IMR-90 (cell line): ENCODE measurements at regions not wholly inside any gene's neighbourhood (a gene's known extent, or its start where the extent isn't known, plus 50 kb on each side); places are given as distances from the start of the nearest gene placed in this dataset.

Experiments
- ATAC-seq: fragments of 200-7000 bp; cut with Tn5 transposase; 2 replicates; pipeline ENCODE4 v1.9.1; 2020; ENCODE audit warnings: low read depth, mild to moderate bottlenecking, moderate library complexity
- BruUV-seq: library from RNA; stranded (reverse); fragments of 400-500 nt; replicated peaks from 2 replicates; lab custom pipeline; 2021; lab: Mats Ljungman, UMichigan
- CTCF ChIA-PET: fragments of 300-600 bp; formaldehyde crosslinking; extraction: SDS; loops from one replicate; lab custom pipeline; 2021; ENCODE audit warnings: antibody characterized with exemption; lab: Yijun Ruan, JAX
- POLR2A ChIA-PET: fragments of 300-600 bp; sonication (Branson Sonifier 250); formaldehyde crosslinking; loops from one replicate; lab custom pipeline; 2022; ENCODE audit warnings: antibody characterized with exemption; ENCODE audit not compliant: unreplicated experiment; lab: Charles Lee
- DNase-seq: peaks from one replicate; pipeline ENCODE4 v3.0.0; 2013
- H2AFZ ChIP-seq: replicated peaks from 2 replicates; pipeline ENCODE3; 2013; ENCODE audit warnings: low read length, mild to moderate bottlenecking; ENCODE audit not compliant: poor library complexity
- H2AK5ac ChIP-seq: 2 replicates; pipeline ENCODE4 v1.6.1; 2013; ENCODE audit warnings: low read depth, low read length, inconsistent platforms
- H2AK9ac ChIP-seq: replicated peaks from 2 replicates; pipeline ENCODE3; 2013; ENCODE audit warnings: mild to moderate bottlenecking, low read depth, low read length, moderate library complexity; ENCODE audit not compliant: poor library complexity
- H2BK120ac ChIP-seq: 2 replicates; pipeline ENCODE4 v1.6.1; 2013; ENCODE audit warnings: low read depth, low read length, inconsistent platforms
- H2BK15ac ChIP-seq: 3 replicates; pipeline ENCODE4 v1.6.1; 2013; ENCODE audit warnings: low read depth, low read length, inconsistent platforms
- H2BK20ac ChIP-seq: 2 replicates; pipeline ENCODE4 v1.6.1; 2013; ENCODE audit warnings: low read depth, mild to moderate bottlenecking, inconsistent platforms, low read length, moderate library complexity
- H2BK5ac ChIP-seq: 2 replicates; pipeline ENCODE4 v1.6.1; 2013; ENCODE audit warnings: mild to moderate bottlenecking, low read depth, low read length, inconsistent platforms; ENCODE audit not compliant: poor library complexity, severe bottlenecking
- H3K14ac ChIP-seq: replicated peaks from 2 replicates; pipeline ENCODE4 v1.6.1; 2013; ENCODE audit warnings: low read depth, low read length, inconsistent platforms
- H3K18ac ChIP-seq: 2 replicates; pipeline ENCODE4 v1.6.1; 2013; ENCODE audit warnings: low read depth, low read length, control low read depth
- H3K23ac ChIP-seq: 2 replicates; pipeline ENCODE4 v1.6.1; 2013; ENCODE audit warnings: low read depth, low read length, inconsistent platforms
- H3K27ac ChIP-seq: 2 replicates; pipeline ENCODE4 v1.5.1; 2013; ENCODE audit warnings: mild to moderate bottlenecking, control low read depth, low read length; ENCODE audit not compliant: insufficient read depth
- H3K27me3 ChIP-seq: 2 replicates; pipeline ENCODE4 v1.6.1; 2013; ENCODE audit warnings: low read length; ENCODE audit not compliant: control insufficient read depth, insufficient read depth
- H3K36me3 ChIP-seq: 2 replicates; pipeline ENCODE4 v1.6.1; 2013; ENCODE audit warnings: low read length, mixed read lengths; ENCODE audit not compliant: control insufficient read depth, insufficient read depth
- H3K4ac ChIP-seq: 2 replicates; pipeline ENCODE4 v1.6.1; 2013; ENCODE audit warnings: low read depth, low read length, inconsistent platforms
- H3K4me1 ChIP-seq: 2 replicates; pipeline ENCODE4 v1.6.1; 2013; ENCODE audit warnings: low read length, mixed read lengths; ENCODE audit not compliant: control insufficient read depth, insufficient read depth
- H3K4me2 ChIP-seq: 2 replicates; pipeline ENCODE4 v1.6.1; 2013; ENCODE audit warnings: low read depth, mild to moderate bottlenecking, control low read depth, low read length, moderate library complexity
- H3K4me3 ChIP-seq: 2 replicates; pipeline ENCODE4 v1.5.1; 2013; ENCODE audit warnings: low read depth, mild to moderate bottlenecking, control low read depth, low read length, moderate library complexity; ENCODE audit not compliant: insufficient read depth
- H3K56ac ChIP-seq: 2 replicates; pipeline ENCODE4 v1.6.1; 2013; ENCODE audit warnings: low read length, inconsistent platforms; ENCODE audit not compliant: insufficient read depth; ENCODE audit errors: extremely low read depth
- H3K79me1 ChIP-seq, 2 experiments: 2 replicates each; pipeline ENCODE4 v1.6.1; 2013; ENCODE audit warnings: low read length in 2 of 2, inconsistent platforms in 1 of 2, low read depth in 1 of 2
- H3K9ac ChIP-seq: 2 replicates; pipeline ENCODE4 v1.6.1; 2013; ENCODE audit warnings: low read depth, low read length, control low read depth
- H3K9me1 ChIP-seq: 2 replicates; pipeline ENCODE4 v1.6.1; 2013; ENCODE audit warnings: low read length, inconsistent platforms; ENCODE audit not compliant: insufficient read depth
- H3K9me3 ChIP-seq: 2 replicates; pipeline ENCODE4 v1.6.1; 2013; ENCODE audit warnings: low read length; ENCODE audit not compliant: control insufficient read depth, insufficient read depth
- H4K20me1 ChIP-seq: 2 replicates; pipeline ENCODE4 v1.6.1; 2013; ENCODE audit warnings: low read length, inconsistent platforms; ENCODE audit not compliant: insufficient read depth
- H4K5ac ChIP-seq: 2 replicates; pipeline ENCODE4 v1.6.1; 2013; ENCODE audit warnings: mild to moderate bottlenecking, low read depth, low read length, control low read depth
- H4K8ac ChIP-seq, 2 experiments: 2 replicates each; pipeline ENCODE4 v1.6.1; 2013; ENCODE audit warnings: low read depth in 2 of 2, low read length in 2 of 2, control low read depth in 1 of 2, inconsistent platforms in 1 of 2
- H4K91ac ChIP-seq: 2 replicates; pipeline ENCODE4 v1.6.1; 2013; ENCODE audit warnings: low read depth, low read length, inconsistent platforms; ENCODE audit not compliant: insufficient read depth
- BHLHE40 ChIP-seq: fragments of 150-350 bp; IDR thresholded peaks from 2 replicates; pipeline ENCODE4 v1.6.1; 2016; ENCODE audit warnings: mild to moderate bottlenecking, low read depth, low read length
- CEBPB ChIP-seq: IDR thresholded peaks from 2 replicates; pipeline ENCODE4 v1.6.1; 2012; ENCODE audit warnings: low read depth, low read length, improper control_type of control experiment
- CHD1 ChIP-seq: IDR thresholded peaks from 2 replicates; pipeline ENCODE4 v1.6.1; 2012; ENCODE audit warnings: low read depth, low read length, improper control_type of control experiment
- CTCF ChIP-seq: conservative IDR thresholded peaks from 2 replicates; pipeline ENCODE4 v1.5.1; 2012; ENCODE audit warnings: mild to moderate bottlenecking, low read depth, low read length, improper control_type of control experiment
- ELK1 ChIP-seq: fragments of 150-350 bp; IDR thresholded peaks from 2 replicates; pipeline ENCODE4 v1.6.1; 2016; ENCODE audit warnings: low read depth, mild to moderate bottlenecking, low read length, moderate library complexity, borderline replicate concordance
- FOS ChIP-seq: fragments of 150-350 bp; IDR thresholded peaks from 2 replicates; pipeline ENCODE4 v1.6.1; 2016; ENCODE audit warnings: low read depth, low read length
- MAFK ChIP-seq: IDR thresholded peaks from 2 replicates; pipeline ENCODE4 v1.6.1; 2012; ENCODE audit warnings: low read depth, low read length, improper control_type of control experiment
- MAZ ChIP-seq: IDR thresholded peaks from 2 replicates; pipeline ENCODE4 v1.6.1; 2012; ENCODE audit warnings: low read depth, mild to moderate bottlenecking, low read length, improper control_type of control experiment, moderate library complexity, borderline replicate concordance
- MXI1 ChIP-seq: IDR thresholded peaks from 2 replicates; pipeline ENCODE4 v1.6.1; 2012; ENCODE audit warnings: low read depth, mild to moderate bottlenecking, low read length, moderate library complexity, borderline replicate concordance
- NFE2L2 ChIP-seq: fragments of 150-350 bp; IDR thresholded peaks from 2 replicates; pipeline ENCODE4 v1.6.1; 2016; ENCODE audit warnings: low read depth, mild to moderate bottlenecking, low read length
- POLR2A ChIP-seq: IDR thresholded peaks from 2 replicates; pipeline ENCODE4 v1.6.1; 2012; ENCODE audit warnings: mild to moderate bottlenecking, low read depth, low read length
- RAD21 ChIP-seq: IDR thresholded peaks from 2 replicates; pipeline ENCODE4 v1.6.1; 2012; ENCODE audit warnings: low read length, improper control_type of control experiment
- RCOR1 ChIP-seq: IDR thresholded peaks from 2 replicates; pipeline ENCODE4 v1.6.1; 2012; ENCODE audit warnings: mild to moderate bottlenecking, low read length, improper control_type of control experiment; ENCODE audit not compliant: insufficient replicate concordance
- RFX5 ChIP-seq: IDR thresholded peaks from 2 replicates; pipeline ENCODE4 v1.8.0; 2012; ENCODE audit warnings: low read depth, mild to moderate bottlenecking, low read length, moderate library complexity
- SMC3 ChIP-seq: fragments of 150-350 bp; IDR thresholded peaks from 2 replicates; pipeline ENCODE4 v1.6.1; 2016; ENCODE audit warnings: low read depth, mild to moderate bottlenecking, antibody characterized with exemption, low read length, moderate library complexity
- USF2 ChIP-seq: fragments of 150-350 bp; IDR thresholded peaks from 2 replicates; pipeline ENCODE4 v1.6.1; 2017; ENCODE audit warnings: mild to moderate bottlenecking, antibody characterized with exemption, low read length, low read depth
- WGBS, 2 experiments: methylation state at CpG; one replicate each; pipeline versions ENCODE4 v1.1.5 to v1.1.7; 2013; ENCODE audit warnings: missing lambda C conversion rate in 2 of 2; ENCODE audit not compliant: insufficient read length in 1 of 2; ENCODE audit errors: extremely low coverage in 2 of 2; 5-methylcytosine and 5-hydroxymethylcytosine counted together
- dilution Hi-C: fragments of 300-500 bp; cut with HindIII; formaldehyde crosslinking; loops from one replicate; pipeline ENCODE4 v1.14.3; 2018; ENCODE audit warnings: low sequenced_read_pairs; ENCODE audit not compliant: unreplicated experiment
- in situ Hi-C: fragments of 300-500 bp; cut with MboI; formaldehyde crosslinking; loops from 3 replicates; pipeline ENCODE4 v1.14.3; 2019; ENCODE audit warnings: low sequenced_read_pairs, inconsistent platforms, mixed read lengths
- intact Hi-C: fragments of 100-400 bp; cut with micrococcal nuclease; formaldehyde crosslinking; loops from 2 replicates; pipeline ENCODE4 v1.10.0; 2022

GRCh38 chr3:124174476-124174875, 182.6 kb upstream of the ROPN1 start:
- H3K27me3 ChIP-seq = peaks cover 2% of the 10 kb centered on the region; the same call in 1 of the 2 replicates
- DNase-seq (no peak), ATAC-seq (no peak)
- no peak overlapping the region for H3K27ac ChIP-seq
- in situ Hi-C loops = no loop called here
- no peak overlapping the region for H4K91ac ChIP-seq
- no peaks in the 10 kb centered on the region for H3K79me1 ChIP-seq
- H3K14ac ChIP-seq = no peak overlapping the region
- H2BK120ac ChIP-seq = no peak overlapping the region
- no peak overlapping the region for H2BK5ac ChIP-seq
- ChIA-PET POLR2A (no interaction called here), CTCF (no interaction called here)
- no peaks in the 10 kb centered on the region for H4K20me1 ChIP-seq
- H3K4ac ChIP-seq = no peak overlapping the region
- H3K9me1 ChIP-seq = no peaks in the 10 kb centered on the region
- no peak overlapping the region for H2BK20ac ChIP-seq
- H3K18ac ChIP-seq = no peak overlapping the region
- no peak overlapping the region for H3K4me3 ChIP-seq
- intact Hi-C loops = no loop called here
- BruUV-seq = no TSS peak
- H2BK15ac ChIP-seq = no peak overlapping the region
- no peak overlapping the region for H3K9ac ChIP-seq
- H3K4me1 ChIP-seq = no peaks in the 10 kb centered on the region
- no peak overlapping the region for H2AK5ac ChIP-seq
- H4K8ac ChIP-seq = no peak overlapping the region
- no CpG with 5 or more reads among the region's 3 CpGs for WGBS, 2 experiments
- no peak overlapping the region for H4K5ac ChIP-seq
- no peaks in the 10 kb centered on the region for H3K36me3 ChIP-seq
- H3K9me3 ChIP-seq = no peaks in the 10 kb centered on the region
- no peak overlapping the region for H2AFZ ChIP-seq
- H3K4me2 ChIP-seq = no peak overlapping the region
- no peak overlapping the region for H2AK9ac ChIP-seq
- H3K23ac ChIP-seq = no peak overlapping the region
- TF ChIP-seq MAZ (no peak), RCOR1 (no peak), POLR2A (no peak), MXI1 (no peak), ELK1 (no peak), MAFK (no peak), CHD1 (no peak), SMC3 (no peak), USF2 (no peak), FOS (no peak), RFX5 (no peak), NFE2L2 (no peak), CEBPB (no peak), CTCF (no peak), RAD21 (no peak), BHLHE40 (no peak)
- dilution Hi-C loops = no loop called here
- no peak overlapping the region for H3K56ac ChIP-seq
